Spleen (tissue), 11 donors: ENCODE measurements at regions not wholly inside any gene's neighbourhood (a gene's known extent, or its start where the extent isn't known, plus 50 kb on each side); places are given as distances from the start of the nearest gene placed in this dataset.

Source experiments
- DNase-seq: peaks from one replicate; pipeline ENCODE4 v3.0.0-alpha.2; 2020
- H3K27ac ChIP-seq, 8 donors: fragments of 200-600 bp; sonication (generic) in 7 of 8; 1 replicate in 4 of 8; 2 replicates in 4 of 8; pipeline versions ENCODE4 v1.5.0 to v1.8.0; 2016 to 2021; ENCODE audit warnings: inconsistent platforms in 4 of 8, mild to moderate bottlenecking in 4 of 8, moderate library complexity in 1 of 8
- H3K27me3 ChIP-seq, 7 donors: fragments of 200-600 bp; sonication (generic) in 6 of 7; replicated peaks in 1 of 7; 1 replicate in 4 of 7; 2 replicates in 3 of 7; pipeline versions ENCODE4 v1.5.0 to v1.8.0; 2016 to 2021; ENCODE audit warnings: inconsistent platforms in 3 of 7, mild to moderate bottlenecking in 1 of 7
- H3K36me3 ChIP-seq, 6 donors: fragments of 200-600 bp; sonication (generic) in 5 of 6; 1 replicate in 4 of 6; 2 replicates in 2 of 6; pipeline versions ENCODE4 v1.5.0 to v1.8.0; 2016 to 2021; ENCODE audit warnings: inconsistent platforms in 2 of 6
- H3K4me1 ChIP-seq, 6 donors: fragments of 200-600 bp; sonication (generic) in 5 of 6; 1 replicate in 3 of 6; 2 replicates in 3 of 6; pipeline versions ENCODE4 v1.5.0 to v1.8.0; 2016 to 2021; ENCODE audit warnings: inconsistent platforms in 3 of 6
- H3K4me3 ChIP-seq, 8 donors: fragments of 200-600 bp; sonication (generic) in 7 of 8; 1 replicate in 4 of 8; 2 replicates in 4 of 8; pipeline versions ENCODE4 v1.5.0 to v1.8.0; 2016 to 2021; ENCODE audit warnings: inconsistent platforms in 4 of 8, mild to moderate bottlenecking in 4 of 8, moderate library complexity in 2 of 8
- H3K9me3 ChIP-seq, 8 donors: fragments of 200-600 bp; sonication (generic) in 7 of 8; 1 replicate in 4 of 8; 2 replicates in 4 of 8; pipeline versions ENCODE4 v1.5.0 to v1.8.0; 2016 to 2021; ENCODE audit warnings: inconsistent platforms in 4 of 8
- POLR2A ChIP-seq, 3 donors: fragments of 450-650 bp; IDR thresholded peaks; one replicate each; pipeline ENCODE4 v1.5.1; 2017; ENCODE audit warnings: antibody characterized with exemption in 3 of 3, mild to moderate bottlenecking in 1 of 3
- POLR2AphosphoS5 ChIP-seq, 3 donors: sonication (generic); formaldehyde crosslinking; IDR thresholded peaks; one replicate each; pipeline ENCODE4 v1.5.1; 2017; ENCODE audit warnings: antibody characterized with exemption in 3 of 3
- WGBS, 5 donors: extraction: QIAGEN DNeasy Blood & Tissue Kit in 3 of 5; methylation state at CpG; one replicate each; pipeline versions ENCODE4 v1.1.5 to v1.1.7; 2013 to 2018; 5-methylcytosine and 5-hydroxymethylcytosine counted together
- intact Hi-C: fragments of 100-400 bp; cut with DNase I; formaldehyde crosslinking; loops from one replicate; pipeline ENCODE4 v1.15.0; 2023; ENCODE audit warnings: low total_unique reads
- TF ChIP-seq, protein P1 (sequence below), 11 experiments: fragments of 200-600 bp in 7 of 11; fragments of 450-650 bp in 4 of 11; sonication (generic) in 4 of 11; IDR thresholded peaks in 8 of 11; conservative IDR thresholded peaks in 3 of 11; 1 replicate in 7 of 11; 2 replicates in 4 of 11; pipeline versions ENCODE4 v1.4.0 to v1.8.0; 2016 to 2021; ENCODE audit warnings: antibody characterized with exemption in 11 of 11, inconsistent platforms in 4 of 11, mild to moderate bottlenecking in 1 of 11
- donor health status: healthy with polysubstance abuse.
- donor health status: DM: no; HTN: no; CAD: no; lungs with moderate emphysema.
- donor health status: DM: no; HTN: no; CAD: no.
- donor health status: Bipolar disorder and iron deficiency.
- donor health status: healthy.
- donor health status: DM: no; HTN: no; CAD: no.
- donor health status: DM: yes; HTN: yes; CAD: no.

DNA sequence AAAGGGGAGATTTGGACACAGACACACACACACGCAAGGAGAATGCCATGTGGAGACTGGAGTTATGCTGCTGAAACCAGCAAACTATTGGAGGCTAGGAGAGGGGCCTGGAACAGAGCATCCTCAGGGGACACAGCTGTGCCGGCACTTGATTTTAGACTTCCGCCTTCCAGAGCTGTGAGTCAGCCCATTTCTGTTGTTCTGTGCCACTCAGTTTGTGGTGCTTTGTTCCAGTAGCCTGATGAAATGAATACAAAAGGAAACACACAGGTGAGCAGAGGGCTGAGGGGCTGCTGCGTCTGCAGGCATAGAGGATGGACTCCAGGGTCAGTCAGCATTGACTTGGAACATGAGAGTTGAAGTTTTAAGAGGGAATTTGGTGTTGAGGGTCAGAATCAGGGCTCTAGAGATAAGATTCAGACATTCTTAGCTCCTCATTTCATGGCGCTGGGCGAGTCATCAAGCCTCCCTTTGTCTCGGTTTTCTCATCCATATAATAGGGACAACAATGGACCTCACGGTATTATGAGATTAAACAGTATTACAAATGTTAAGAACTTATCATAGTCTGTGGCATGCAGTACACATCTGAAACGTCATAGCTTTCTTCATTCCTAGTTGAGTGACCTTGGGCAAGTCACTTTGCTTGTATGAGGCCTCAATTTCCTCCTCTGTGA, 191.0 kb downstream of the MIAT start:
- intact Hi-C loops, result no loop called here
- WGBS, 5 donors, result 81 to 90% (median 88%) methylated on average over 9 of the region's 9 CpGs
- peaks cover 0 to 18% (median 11%) of the 10 kb centered on the region in 6 donors for H3K4me1 ChIP-seq
- no peak overlapping the region for H3K4me3 ChIP-seq
- H3K36me3 ChIP-seq, result peaks cover 0 to 9% (median 0%) of the 10 kb centered on the region in 6 donors
- TF ChIP-seq POLR2AphosphoS5 (IDR thresholded peaks at IDR 0.05), result no peak
- no peak for TF ChIP-seq POLR2A (IDR thresholded peaks at IDR 0.05)
- TF ChIP-seq, protein P1, sequence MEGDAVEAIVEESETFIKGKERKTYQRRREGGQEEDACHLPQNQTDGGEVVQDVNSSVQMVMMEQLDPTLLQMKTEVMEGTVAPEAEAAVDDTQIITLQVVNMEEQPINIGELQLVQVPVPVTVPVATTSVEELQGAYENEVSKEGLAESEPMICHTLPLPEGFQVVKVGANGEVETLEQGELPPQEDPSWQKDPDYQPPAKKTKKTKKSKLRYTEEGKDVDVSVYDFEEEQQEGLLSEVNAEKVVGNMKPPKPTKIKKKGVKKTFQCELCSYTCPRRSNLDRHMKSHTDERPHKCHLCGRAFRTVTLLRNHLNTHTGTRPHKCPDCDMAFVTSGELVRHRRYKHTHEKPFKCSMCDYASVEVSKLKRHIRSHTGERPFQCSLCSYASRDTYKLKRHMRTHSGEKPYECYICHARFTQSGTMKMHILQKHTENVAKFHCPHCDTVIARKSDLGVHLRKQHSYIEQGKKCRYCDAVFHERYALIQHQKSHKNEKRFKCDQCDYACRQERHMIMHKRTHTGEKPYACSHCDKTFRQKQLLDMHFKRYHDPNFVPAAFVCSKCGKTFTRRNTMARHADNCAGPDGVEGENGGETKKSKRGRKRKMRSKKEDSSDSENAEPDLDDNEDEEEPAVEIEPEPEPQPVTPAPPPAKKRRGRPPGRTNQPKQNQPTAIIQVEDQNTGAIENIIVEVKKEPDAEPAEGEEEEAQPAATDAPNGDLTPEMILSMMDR (IDR thresholded peaks at IDR 0.05 in 8 of 11, conservative IDR thresholded peaks at IDR 0.05 in 3 of 11), result no peak
- no peak overlapping the region for H3K27ac ChIP-seq
- DNase-seq, result no peak
- no peaks in the 10 kb centered on the region for H3K9me3 ChIP-seq
- H3K27me3 ChIP-seq, result no peaks in the 10 kb centered on the region

DNA sequence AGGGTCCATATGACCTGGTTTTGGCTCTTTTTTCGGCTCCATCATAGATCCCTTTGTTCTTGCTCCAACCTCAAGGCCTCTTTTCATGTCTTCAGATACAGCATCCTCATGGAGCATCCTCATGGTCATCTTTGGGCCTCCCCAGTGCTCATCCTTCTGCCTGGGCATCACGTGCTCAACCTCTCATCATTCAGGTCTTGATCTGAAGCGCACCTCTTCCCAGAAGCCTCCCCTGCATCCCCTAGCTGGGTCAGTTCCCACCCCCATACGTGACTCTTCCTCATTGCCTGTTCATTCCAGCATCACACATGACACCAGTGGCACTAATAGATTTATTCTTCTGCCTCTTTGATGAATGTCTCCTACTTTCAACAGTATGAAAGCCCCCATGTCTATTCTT, 192.2 kb downstream of the MIAT start:
- TF ChIP-seq, protein P1 (IDR thresholded peaks at IDR 0.05 in 8 of 11, conservative IDR thresholded peaks at IDR 0.05 in 3 of 11), result no peak
- TF ChIP-seq POLR2A (IDR thresholded peaks at IDR 0.05) (no peak), POLR2AphosphoS5 (IDR thresholded peaks at IDR 0.05) (no peak)
- no peaks in the 10 kb centered on the region for H3K9me3 ChIP-seq
- H3K4me1 ChIP-seq, result peaks cover 0 to 18% (median 11%) of the 10 kb centered on the region in 6 donors
- peaks cover 0 to 9% (median 0%) of the 10 kb centered on the region in 6 donors for H3K36me3 ChIP-seq
- intact Hi-C loops, result no loop called here
- H3K27me3 ChIP-seq, result no peaks in the 10 kb centered on the region
- 83 to 93% (median 86%) methylated on average over 4 of the region's 4 CpGs for WGBS, 5 donors
- H3K4me3 ChIP-seq, result no peak overlapping the region
- H3K27ac ChIP-seq, result no peak overlapping the region
- DNase-seq, result no peak

DNA sequence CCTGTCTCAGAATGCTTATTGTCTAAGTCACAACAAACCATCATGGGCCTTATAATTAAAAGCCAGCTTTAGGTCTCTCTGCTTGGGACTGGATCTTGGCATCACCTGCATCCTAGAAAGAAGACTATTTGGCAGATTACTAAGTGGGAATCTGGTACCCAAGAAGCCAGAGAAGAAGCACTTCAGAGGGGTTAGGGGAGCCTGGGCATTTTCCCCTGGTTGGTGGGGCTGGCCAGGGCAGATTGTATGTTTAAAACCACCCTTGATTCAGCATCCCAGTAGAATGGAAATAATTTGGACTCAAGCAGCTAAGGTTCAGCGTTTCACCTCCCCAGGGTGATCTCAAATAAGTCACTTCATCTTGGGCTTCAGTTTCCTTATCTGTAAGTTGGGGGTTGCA, 193.7 kb downstream of the MIAT start:
- DNase-seq, result no peak
- no peak overlapping the region for H3K4me3 ChIP-seq
- H3K27ac ChIP-seq, result no peak overlapping the region
- H3K27me3 ChIP-seq, result no peaks in the 10 kb centered on the region
- WGBS, 5 donors, result 64 to 91% (median 69%) methylated on average over 1 of the region's 1 CpG
- peaks cover 0 to 9% (median 0%) of the 10 kb centered on the region in 6 donors for H3K36me3 ChIP-seq
- TF ChIP-seq, protein P1 (IDR thresholded peaks at IDR 0.05 in 8 of 11, conservative IDR thresholded peaks at IDR 0.05 in 3 of 11), result no peak
- no peak for TF ChIP-seq POLR2AphosphoS5 (IDR thresholded peaks at IDR 0.05)
- TF ChIP-seq POLR2A (IDR thresholded peaks at IDR 0.05), result no peak
- intact Hi-C loops, result no loop called here
- no peaks in the 10 kb centered on the region for H3K9me3 ChIP-seq
- H3K4me1 ChIP-seq, result peaks cover 0 to 2% (median 0%) of the 10 kb centered on the region in 6 donors

DNA sequence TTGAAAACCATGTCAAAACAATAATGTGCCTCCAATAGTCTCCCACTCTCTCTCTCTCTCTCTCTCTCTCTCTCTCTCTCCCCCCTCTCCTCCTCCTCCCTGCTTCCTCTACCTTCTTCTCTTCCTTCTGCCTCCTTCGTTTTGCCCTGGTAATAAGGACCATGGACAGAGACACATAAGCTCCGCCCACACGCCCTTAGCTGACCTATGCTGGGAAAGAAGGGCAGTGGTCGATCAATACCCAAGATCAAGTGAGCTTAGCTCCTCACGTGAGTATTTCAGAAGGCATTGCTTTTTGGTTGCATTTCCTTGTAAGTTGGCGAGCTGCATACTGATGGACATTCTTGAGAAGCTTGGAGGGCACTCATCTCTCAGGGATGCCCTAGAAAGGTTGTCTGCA, 194.8 kb downstream of the MIAT start:
- H3K4me3 ChIP-seq, result no peak overlapping the region
- peaks cover 0 to 9% (median 0%) of the 10 kb centered on the region in 6 donors for H3K36me3 ChIP-seq
- TF ChIP-seq POLR2AphosphoS5 (IDR thresholded peaks at IDR 0.05) (no peak), POLR2A (IDR thresholded peaks at IDR 0.05) (no peak)
- TF ChIP-seq, protein P1 (IDR thresholded peaks at IDR 0.05 in 8 of 11, conservative IDR thresholded peaks at IDR 0.05 in 3 of 11), result no peak
- 50 to 74% (median 62%) methylated on average over 6 of the region's 6 CpGs for WGBS, 5 donors
- DNase-seq, result no peak
- intact Hi-C loops, result no loop called here
- no peak overlapping the region for H3K27ac ChIP-seq
- H3K27me3 ChIP-seq, result no peaks in the 10 kb centered on the region
- no peaks in the 10 kb centered on the region for H3K4me1 ChIP-seq
- H3K9me3 ChIP-seq, result no peaks in the 10 kb centered on the region
